ENCODE measurements at regions not wholly inside any gene's neighbourhood (a gene's known extent, or its start where the extent isn't known, plus 50 kb on each side); places are given as distances from the start of the nearest gene placed in this dataset.

GRCh38 chr1:217260676-217261075, 370.2 kb downstream of the GPATCH2 start:
- Histone ChIP-seq H3K27me3 (ENCODE audit: control insufficient read depth in 4 of 4, insufficient read depth in 4 of 4, low read length in 3 of 4) (no peaks in the 10 kb centered on the region), H3K9me3 (ENCODE audit: control insufficient read depth in 4 of 4, low read length in 3 of 4) (no peaks in the 10 kb centered on the region), H3K27ac (ENCODE audit: low read depth in 1 of 2, low read length in 2 of 2) (no peak overlapping the region), H3K4me1 (ENCODE audit: control insufficient read depth in 4 of 4, insufficient read depth in 4 of 4, low read length in 3 of 4) (no peaks in the 10 kb centered on the region), H3K36me3 (ENCODE audit: control insufficient read depth in 4 of 4, insufficient read depth in 3 of 4, low read depth in 1 of 4, low read length in 3 of 4) (no peaks in the 10 kb centered on the region), H3K9ac (ENCODE audit: low read depth in 1 of 2, low read length in 2 of 2) (no peak overlapping the region), H3K4me3 (ENCODE audit: low read depth in 1 of 3, low read length in 3 of 3) (no peak overlapping the region)
- no peak for TF ChIP-seq EGR1 (IDR thresholded peaks at IDR 0.05; ENCODE audit: low read depth in 2 of 2)
- TF ChIP-seq REST (IDR thresholded peaks at IDR 0.05): no peak
- TF ChIP-seq CTCF (IDR thresholded peaks at IDR 0.05; ENCODE audit: low read depth, low read length, missing input control): no peak
- no peak for TF ChIP-seq YY1 (IDR thresholded peaks at IDR 0.05)
- TF ChIP-seq JUND (IDR thresholded peaks at IDR 0.05): no peak
- TF ChIP-seq GABPA (IDR thresholded peaks at IDR 0.05 in 1 of 2, conservative IDR thresholded peaks at IDR 0.05 in 1 of 2): no peak
- TF ChIP-seq ATF3 (IDR thresholded peaks at IDR 0.05): no peak
- no peak for TF ChIP-seq HNF4G (IDR thresholded peaks at IDR 0.05)
- no peak for TF ChIP-seq RAD21 (IDR thresholded peaks at IDR 0.05)
- TF ChIP-seq ZBTB33 (IDR thresholded peaks at IDR 0.05): no peak
- no peak for TF ChIP-seq RXRA (IDR thresholded peaks at IDR 0.05)
- TF ChIP-seq SP1 (IDR thresholded peaks at IDR 0.05): no peak
- no peak for TF ChIP-seq FOXA2 (IDR thresholded peaks at IDR 0.05)
- no peak for TF ChIP-seq HNF4A (conservative IDR thresholded peaks at IDR 0.05)
- no peak for TF ChIP-seq FOXA1 (IDR thresholded peaks at IDR 0.05)
- DNase-seq (ENCODE audit: low spot score): no peak
- 76% methylated on average over 1 of the region's 1 CpG for WGBS

- no peaks in the 10 kb centered on the region for H3K36me3 ChIP-seq (ENCODE audit: control insufficient read depth in 4 of 4, insufficient read depth in 3 of 4, low read depth in 1 of 4, low read length in 3 of 4)
- TF ChIP-seq TAF1 (conservative IDR thresholded peaks at IDR 0.05) (no peak), NR2F2 (IDR thresholded peaks at IDR 0.05) (no peak), ATF3 (IDR thresholded peaks at IDR 0.05) (no peak), ZBTB33 (IDR thresholded peaks at IDR 0.05) (no peak), HNF4G (IDR thresholded peaks at IDR 0.05) (no peak), EGR1 (IDR thresholded peaks at IDR 0.05; ENCODE audit: low read depth in 2 of 2) (no peak), REST (IDR thresholded peaks at IDR 0.05) (no peak), FOXA2 (IDR thresholded peaks at IDR 0.05) (no peak)
- H3K27ac ChIP-seq (ENCODE audit: low read depth in 1 of 2, low read length in 2 of 2): no peak overlapping the region
- H3K9me3 ChIP-seq (ENCODE audit: control insufficient read depth in 4 of 4, low read length in 3 of 4): peaks cover 0 to 7% (median 5%) of the 10 kb centered on the region in 4 donors
- no peak overlapping the region for H3K9ac ChIP-seq (ENCODE audit: low read depth in 1 of 2, low read length in 2 of 2)
- H3K27me3 ChIP-seq (ENCODE audit: control insufficient read depth in 4 of 4, insufficient read depth in 4 of 4, low read length in 3 of 4): no peaks in the 10 kb centered on the region
- H3K4me3 ChIP-seq (ENCODE audit: low read depth in 1 of 3, low read length in 3 of 3): no peak overlapping the region
- H3K4me1 ChIP-seq (ENCODE audit: control insufficient read depth in 4 of 4, insufficient read depth in 4 of 4, low read length in 3 of 4): no peaks in the 10 kb centered on the region
- no peak for DNase-seq (ENCODE audit: low spot score)
Observed at GRCh38 chr1:217253985-217254384, 376.9 kb downstream of the GPATCH2 start.
